ENCODE measurements at regions not wholly inside any gene's neighbourhood (a gene's known extent, or its start where the extent isn't known, plus 50 kb on each side); places are given as distances from the start of the nearest gene placed in this dataset.

DNA sequence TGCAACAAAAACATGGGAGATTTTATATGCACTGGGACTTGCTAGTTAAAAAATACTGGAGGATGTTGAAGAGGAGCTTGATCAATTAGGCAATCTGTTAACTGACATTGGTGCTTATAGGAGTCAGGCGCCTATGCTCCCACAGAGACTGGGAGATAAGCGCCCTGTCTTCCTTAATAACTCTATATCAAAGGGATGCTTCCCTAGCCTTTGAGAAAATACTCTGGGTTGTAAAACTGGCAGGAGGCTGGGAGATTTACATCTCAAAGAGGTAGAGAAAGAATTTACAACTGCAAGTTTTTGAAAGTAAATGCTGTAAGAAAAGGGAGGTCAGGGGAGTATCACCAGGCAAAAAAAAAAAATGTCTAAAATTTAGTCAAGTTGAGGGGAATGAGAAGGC, 325.4 kb downstream of the PCDH10 start:
- TF ChIP-seq, protein P1, sequence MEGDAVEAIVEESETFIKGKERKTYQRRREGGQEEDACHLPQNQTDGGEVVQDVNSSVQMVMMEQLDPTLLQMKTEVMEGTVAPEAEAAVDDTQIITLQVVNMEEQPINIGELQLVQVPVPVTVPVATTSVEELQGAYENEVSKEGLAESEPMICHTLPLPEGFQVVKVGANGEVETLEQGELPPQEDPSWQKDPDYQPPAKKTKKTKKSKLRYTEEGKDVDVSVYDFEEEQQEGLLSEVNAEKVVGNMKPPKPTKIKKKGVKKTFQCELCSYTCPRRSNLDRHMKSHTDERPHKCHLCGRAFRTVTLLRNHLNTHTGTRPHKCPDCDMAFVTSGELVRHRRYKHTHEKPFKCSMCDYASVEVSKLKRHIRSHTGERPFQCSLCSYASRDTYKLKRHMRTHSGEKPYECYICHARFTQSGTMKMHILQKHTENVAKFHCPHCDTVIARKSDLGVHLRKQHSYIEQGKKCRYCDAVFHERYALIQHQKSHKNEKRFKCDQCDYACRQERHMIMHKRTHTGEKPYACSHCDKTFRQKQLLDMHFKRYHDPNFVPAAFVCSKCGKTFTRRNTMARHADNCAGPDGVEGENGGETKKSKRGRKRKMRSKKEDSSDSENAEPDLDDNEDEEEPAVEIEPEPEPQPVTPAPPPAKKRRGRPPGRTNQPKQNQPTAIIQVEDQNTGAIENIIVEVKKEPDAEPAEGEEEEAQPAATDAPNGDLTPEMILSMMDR (IDR thresholded peaks at IDR 0.05 in 4 of 5, conservative IDR thresholded peaks at IDR 0.05 in 1 of 5), result no peak
- TF ChIP-seq POLR2A (IDR thresholded peaks at IDR 0.05), result no peak
